Fibroblast of pulmonary artery (primary cell): ENCODE measurements at regions not wholly inside any gene's neighbourhood (a gene's known extent, or its start where the extent isn't known, plus 50 kb on each side); places are given as distances from the start of the nearest gene placed in this dataset.

ENCODE experiments used
- DNase-seq: peaks from one replicate; pipeline ENCODE4 v3.0.0-alpha.2; 2010; ENCODE audit warnings: low read depth
- H3K4me3 ChIP-seq: replicated peaks from 2 replicates; pipeline ENCODE4 v1.5.1; 2011; ENCODE audit warnings: low read depth, mild to moderate bottlenecking, control low read depth, low read length, moderate library complexity
- CTCF ChIP-seq: IDR thresholded peaks from 2 replicates; pipeline ENCODE4 v1.5.1; 2011; ENCODE audit warnings: mild to moderate bottlenecking, control low read depth, low read length, inconsistent platforms; ENCODE audit errors: missing control alignments

DNA sequence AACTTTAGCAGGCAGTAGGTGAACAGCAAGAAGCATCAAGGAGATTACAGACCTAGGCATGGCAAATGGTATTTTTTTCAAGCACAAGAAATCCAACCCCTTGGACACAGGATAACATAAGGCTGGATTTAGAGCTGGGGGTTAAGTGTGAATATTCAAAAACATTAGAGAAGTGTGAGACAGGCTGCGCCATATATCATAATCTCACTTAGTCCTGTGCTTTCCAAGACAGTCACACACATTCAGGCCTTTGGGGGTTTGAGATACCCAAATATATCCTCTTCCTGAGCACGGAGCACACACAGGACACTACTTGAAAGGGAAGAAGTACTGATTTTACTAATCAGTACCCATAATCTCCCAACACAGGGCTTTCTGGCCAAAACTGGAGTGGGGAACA is 83.0 kb upstream of the CLDN18 start:
- H3K4me3 ChIP-seq, result no peak overlapping the region
- DNase-seq, result no peak
- no peak for TF ChIP-seq CTCF

DNA sequence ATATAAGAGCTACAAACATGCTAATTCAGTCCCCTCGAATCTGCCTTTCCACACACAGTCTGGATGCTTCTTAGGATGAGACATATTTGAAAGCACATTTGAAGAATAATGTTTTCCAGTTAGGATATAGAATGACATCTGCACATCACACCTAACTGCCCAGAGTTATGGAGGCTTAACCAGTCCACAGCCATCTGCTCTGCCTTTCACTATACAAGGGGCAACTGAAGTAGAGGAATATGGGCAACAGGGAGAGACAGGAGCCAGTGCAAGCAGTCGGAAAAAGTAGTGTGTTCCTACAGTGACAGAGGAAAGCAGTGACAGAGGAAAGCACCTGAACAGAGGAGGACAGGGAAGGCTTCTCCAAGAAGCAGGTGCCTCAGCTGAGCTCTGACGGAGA is 79.0 kb upstream of the CLDN18 start:
- no peak for DNase-seq
- H3K4me3 ChIP-seq, result no peak overlapping the region
- no peak for TF ChIP-seq CTCF

DNA sequence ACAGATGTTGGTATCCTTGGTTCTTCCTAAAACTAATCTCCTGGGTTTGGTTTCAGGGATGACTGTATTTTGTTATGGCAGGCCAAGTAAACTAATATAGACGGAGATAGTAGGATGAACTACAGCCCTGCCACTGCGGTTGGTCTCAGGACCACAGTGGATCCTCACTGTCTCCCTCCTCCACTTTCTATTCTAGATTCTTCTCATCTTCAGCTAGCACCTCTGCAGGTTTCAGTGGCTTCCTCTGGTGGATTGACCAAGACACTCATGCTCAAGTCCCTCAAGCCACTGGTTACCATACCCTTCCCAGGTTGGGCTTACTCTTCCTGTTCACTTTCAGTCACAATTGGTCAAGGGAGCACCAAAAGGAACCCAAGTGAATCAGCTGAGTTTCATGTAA is 71.1 kb upstream of the CLDN18 start:
- no peak for DNase-seq
- no peak for TF ChIP-seq CTCF
- H3K4me3 ChIP-seq, result no peak overlapping the region

DNA sequence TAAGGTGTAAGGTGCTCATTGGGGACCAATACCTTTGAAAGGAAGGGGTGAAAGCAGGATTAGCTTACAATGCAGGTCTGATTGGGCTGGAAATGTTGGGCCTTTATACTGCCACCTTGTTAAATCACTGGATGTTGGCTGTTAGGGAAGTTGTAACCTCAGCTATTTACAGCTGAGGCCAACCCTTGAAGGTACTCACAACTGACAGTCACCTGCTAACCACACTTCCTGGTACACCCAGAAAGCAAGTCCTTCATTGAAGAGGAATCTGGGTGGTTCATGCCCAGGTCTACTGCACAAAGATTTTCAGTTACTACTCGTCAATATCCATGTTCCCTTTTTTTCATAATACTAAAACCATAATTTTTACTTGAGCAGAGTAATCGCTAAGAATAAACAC is 65.4 kb upstream of the CLDN18 start:
- no peak for TF ChIP-seq CTCF
- no peak for DNase-seq
- no peak overlapping the region for H3K4me3 ChIP-seq

DNA sequence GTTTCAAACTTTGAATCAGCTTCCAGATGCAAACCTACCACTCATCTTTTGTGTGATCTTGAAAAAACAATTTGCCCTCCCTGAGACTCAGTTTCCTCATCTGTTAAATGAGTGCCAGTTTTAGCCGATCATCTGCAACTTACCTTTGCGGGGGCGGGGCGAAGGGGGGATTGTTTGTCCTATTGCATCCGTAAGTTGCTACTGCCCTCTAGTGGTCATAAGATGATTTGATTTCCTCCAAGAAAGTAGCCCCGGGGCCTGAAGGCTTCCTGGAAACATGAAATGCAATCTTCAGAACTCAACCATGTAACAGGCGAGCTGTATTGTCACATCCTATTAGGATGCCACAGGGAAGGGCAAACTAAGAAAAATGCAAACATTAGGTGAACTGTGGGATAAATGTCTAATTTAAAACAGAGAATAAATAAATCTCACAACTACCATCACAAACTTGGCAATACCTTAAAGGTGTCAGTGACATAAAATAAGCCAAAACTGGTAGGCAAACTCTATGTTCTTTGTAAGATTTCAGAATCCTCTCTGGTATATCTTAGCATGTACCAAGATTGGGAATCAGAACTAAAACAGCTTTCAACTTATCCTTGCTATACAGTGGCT is 63.5 kb upstream of the CLDN18 start:
- DNase-seq, result peak; percentile 77
- peak; percentile 69 for TF ChIP-seq CTCF
- H3K4me3 ChIP-seq, result no peak overlapping the region

DNA sequence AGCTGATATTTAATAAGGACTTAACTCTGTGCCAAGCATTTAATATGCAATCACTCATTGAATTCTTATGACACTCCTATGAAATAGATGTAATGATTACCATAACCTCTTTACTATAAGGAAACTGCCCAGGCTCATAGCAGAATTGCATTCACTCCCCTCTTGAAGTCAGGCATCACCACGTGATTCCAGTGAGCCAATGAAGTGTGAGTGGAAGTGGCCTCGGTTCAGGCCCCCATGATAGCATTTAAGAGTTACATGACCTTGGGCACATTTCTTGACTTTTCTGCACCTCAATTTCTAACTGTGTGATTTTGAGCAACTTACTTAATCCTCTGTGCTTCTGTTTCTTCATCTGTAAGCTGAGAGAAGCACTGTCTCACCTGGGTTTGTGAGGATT is 62.8 kb upstream of the CLDN18 start:
- no peak for DNase-seq
- no peak for TF ChIP-seq CTCF
- no peak overlapping the region for H3K4me3 ChIP-seq

DNA sequence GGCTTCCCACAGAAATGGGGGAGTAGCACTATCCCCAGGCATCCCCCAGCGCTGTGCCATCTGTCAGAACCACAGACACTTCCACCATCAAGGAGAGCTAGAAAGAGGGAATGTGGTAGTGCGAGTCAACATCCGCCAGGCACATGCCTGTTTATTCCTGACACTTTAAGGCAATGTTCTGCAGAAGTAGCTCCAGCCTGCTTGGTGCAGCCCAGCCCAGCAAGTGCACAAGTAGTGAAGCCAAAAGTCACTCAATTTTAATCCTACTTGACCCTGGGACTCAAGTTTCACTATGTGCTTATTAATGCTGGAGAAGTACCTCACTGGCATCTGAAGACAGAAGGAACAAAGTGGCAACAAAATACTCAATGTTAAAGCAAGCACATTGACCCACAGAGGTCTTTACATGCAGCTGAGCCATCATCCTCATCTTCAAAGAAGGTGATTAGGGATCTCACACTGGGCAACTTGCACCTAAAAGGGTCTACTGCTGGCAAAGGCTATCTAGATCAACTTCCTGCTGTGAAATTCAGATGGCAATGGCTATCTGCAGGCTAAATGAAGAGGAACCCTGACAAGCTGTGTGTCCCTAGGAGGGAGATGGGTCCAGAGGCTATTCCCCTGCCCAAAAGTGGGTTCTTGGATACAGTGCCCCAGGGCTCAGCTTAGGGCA is 61.4 kb upstream of the CLDN18 start:
- TF ChIP-seq CTCF, result no peak
- H3K4me3 ChIP-seq, result no peak overlapping the region
- no peak for DNase-seq
